ENCODE measurements at regions not wholly inside any gene's neighbourhood (a gene's known extent, or its start where the extent isn't known, plus 50 kb on each side); places are given as distances from the start of the nearest gene placed in this dataset.
A peak's percentile ranks its signal among the peaks of the same experiment; 100 is the strongest.

DNA sequence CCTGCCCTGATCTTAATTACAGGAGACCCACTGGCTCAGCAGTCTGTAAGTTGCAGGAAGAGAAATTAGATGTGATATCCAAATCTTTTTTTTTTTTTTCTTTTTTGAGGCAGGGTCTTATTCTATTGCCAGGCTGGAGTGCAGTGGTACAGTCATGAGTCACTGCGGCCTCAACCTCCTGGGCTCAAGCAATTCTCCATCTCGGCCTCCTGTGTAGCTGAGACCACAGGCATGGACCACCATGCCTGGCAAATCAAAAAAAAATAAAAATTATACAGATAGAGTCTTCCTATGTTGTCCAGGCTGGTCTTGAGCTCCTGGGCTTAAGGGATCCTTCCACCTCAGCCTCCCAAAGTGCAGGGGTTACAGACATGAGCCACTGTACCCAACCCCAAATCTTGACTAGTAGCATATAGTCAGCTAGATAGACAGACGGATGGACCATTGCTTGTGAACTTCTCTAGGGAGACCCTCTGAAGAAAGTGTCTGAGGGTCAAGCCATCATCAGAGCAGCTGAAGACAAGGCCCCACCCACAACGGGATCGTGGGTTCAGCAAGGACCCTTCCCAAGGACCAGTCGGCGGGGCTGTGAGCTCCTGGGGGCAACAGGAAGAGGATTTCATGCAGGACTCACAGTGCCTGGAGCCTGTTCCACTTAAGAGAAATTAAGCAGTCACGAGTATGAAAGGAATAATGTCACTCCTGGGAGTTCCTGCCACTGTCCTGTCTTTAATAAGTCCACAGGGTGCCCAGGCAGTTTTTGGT is 222.7 kb downstream of the ANKRD60 start:
- Histone ChIP-seq H3K27ac (ENCODE audit: low read depth, low read length) (no peak overlapping the region), H3K18ac (ENCODE audit: extremely low read depth, low read length) (no peak overlapping the region), H3K36me3 (ENCODE audit: control insufficient read depth in 2 of 4, insufficient read depth in 4 of 4, low read length in 3 of 4) (no peaks in the 10 kb centered on the region), H2AK5ac (ENCODE audit: low read depth, low read length) (no peak overlapping the region), H3K4me2 (ENCODE audit: insufficient read depth in 1 of 2, low read depth in 2 of 2, low read length in 2 of 2) (no peak overlapping the region), H2AFZ (ENCODE audit: low read length) (no peak overlapping the region), H3K27me3 (replicated peaks in 1 of 4; ENCODE audit: control insufficient read depth in 3 of 4, extremely low read depth in 1 of 4, insufficient read depth in 3 of 4, low read length in 3 of 4) (no peaks in the 10 kb centered on the region), H3K23ac (ENCODE audit: insufficient read length) (no peak overlapping the region), H3K9me3 (ENCODE audit: insufficient read depth in 2 of 2, low read depth in 1 of 2, low read length in 1 of 2) (0 out of 4 replicates have a peak, but pooled peaks cover 0 to 3% of the 10 kb centered on the region in 2 experiments), H3K4me3 (ENCODE audit: extremely low read depth in 1 of 4, insufficient read depth in 2 of 4, low read depth in 3 of 4, low read length in 4 of 4) (no peak overlapping the region), H3K23me2 (ENCODE audit: low read depth, low read length) (no peaks in the 10 kb centered on the region; the same call in 1 of the 2 replicates), H2BK20ac (ENCODE audit: low read length) (no peak overlapping the region), H2BK120ac (replicated peaks; ENCODE audit: low read depth, low read length) (no peak overlapping the region), H4K8ac (ENCODE audit: extremely low read depth, insufficient read depth, low read length) (peak overlapping the region; percentile 58; the same call in 1 of the 2 replicates), H3K4me1 (replicated peaks in 1 of 4; ENCODE audit: control insufficient read depth in 3 of 4, insufficient read depth in 4 of 4, low read length in 3 of 4) (peaks cover 0 to 3% (median 0%) of the 10 kb centered on the region in 4 experiments; a peak in 2 of 7 replicates), H4K20me1 (replicated peaks in 1 of 2; ENCODE audit: control insufficient read depth in 1 of 2, insufficient read depth in 2 of 2, low read length in 2 of 2) (no peaks in the 10 kb centered on the region), H3K56ac (replicated peaks; ENCODE audit: insufficient read length, low read depth, low read length) (no peak overlapping the region), H3K4ac (replicated peaks; ENCODE audit: insufficient read length, low read depth, low read length) (no peak overlapping the region), H4K5ac (ENCODE audit: insufficient read length, low read depth, low read length) (no peak overlapping the region), H2BK15ac (ENCODE audit: low read length) (no peak overlapping the region), H3K79me2 (ENCODE audit: control insufficient read depth in 1 of 2, insufficient read depth in 2 of 2, low read length in 2 of 2) (no peaks in the 10 kb centered on the region), H2BK12ac (ENCODE audit: low read depth, low read length) (no peak overlapping the region), H3K14ac (ENCODE audit: insufficient read length) (no peak overlapping the region), H3K79me1 (ENCODE audit: low read depth, low read length) (no peaks in the 10 kb centered on the region), H4K91ac (replicated peaks; ENCODE audit: insufficient read length, low read length) (no peak overlapping the region), H2BK5ac (ENCODE audit: low read depth, low read length) (no peak overlapping the region), H3K9ac (replicated peaks in 1 of 4; ENCODE audit: extremely low read depth in 1 of 4, low read depth in 3 of 4, low read length in 3 of 4) (no peak overlapping the region)
- ChIA-PET POLR2A (ENCODE audit: partially characterized antibody) (no interaction called here), CTCF (ENCODE audit: partially characterized antibody) (interaction anchor here (1.0 kb wide), 1 partner anchor 9 kb away, joined by 3 read pairs; no protein-coding TSS in a partner anchor)
- TF ChIP-seq, protein P1, sequence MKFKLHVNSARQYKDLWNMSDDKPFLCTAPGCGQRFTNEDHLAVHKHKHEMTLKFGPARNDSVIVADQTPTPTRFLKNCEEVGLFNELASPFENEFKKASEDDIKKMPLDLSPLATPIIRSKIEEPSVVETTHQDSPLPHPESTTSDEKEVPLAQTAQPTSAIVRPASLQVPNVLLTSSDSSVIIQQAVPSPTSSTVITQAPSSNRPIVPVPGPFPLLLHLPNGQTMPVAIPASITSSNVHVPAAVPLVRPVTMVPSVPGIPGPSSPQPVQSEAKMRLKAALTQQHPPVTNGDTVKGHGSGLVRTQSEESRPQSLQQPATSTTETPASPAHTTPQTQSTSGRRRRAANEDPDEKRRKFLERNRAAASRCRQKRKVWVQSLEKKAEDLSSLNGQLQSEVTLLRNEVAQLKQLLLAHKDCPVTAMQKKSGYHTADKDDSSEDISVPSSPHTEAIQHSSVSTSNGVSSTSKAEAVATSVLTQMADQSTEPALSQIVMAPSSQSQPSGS (IDR thresholded peaks at IDR 0.05; ENCODE audit: low read length): no peak
- TF ChIP-seq CEBPB (IDR thresholded peaks at IDR 0.05; ENCODE audit: low read depth, low read length): no peak
- TF ChIP-seq ZNF274 (IDR thresholded peaks at IDR 0.05; ENCODE audit: borderline replicate concordance, extremely low read depth, low read length): no peak
- no peak for TF ChIP-seq MAFK (IDR thresholded peaks at IDR 0.05; ENCODE audit: low read depth, low read length)
- TF ChIP-seq BACH1 (IDR thresholded peaks at IDR 0.05; ENCODE audit: low read length): no peak
- TF ChIP-seq SAP30 (IDR thresholded peaks at IDR 0.05; ENCODE audit: insufficient read depth, insufficient replicate concordance, low read length): no peak
- TF ChIP-seq CHD2 (IDR thresholded peaks at IDR 0.05; ENCODE audit: low read length): no peak
- DNase-seq (ENCODE audit: low read depth in 1 of 2, low spot score in 2 of 2) (no peak), FAIRE-seq (no peak)
- 91% methylated on average over 8 of the region's 8 CpGs; no CpG with 5 or more reads in 1 of the 2 experiments for WGBS, 2 experiments (ENCODE audit: extremely low coverage in 1 of 2, insufficient coverage in 1 of 2, insufficient read length in 1 of 2, insufficient replicate concordance in 2 of 2, low coverage in 1 of 2, low lambda C conversion rate in 2 of 2, missing lambda C conversion rate in 1 of 2)

Measured in H1 (cell line).